HK-2 (cell line): ENCODE measurements at regions not wholly inside any gene's neighbourhood (a gene's known extent, or its start where the extent isn't known, plus 50 kb on each side); places are given as distances from the start of the nearest gene placed in this dataset.
"Not testable (repeated sequence)": the region's sequence is repeated elsewhere in the genome, so short reads cannot be mapped to it uniquely, and the experiment has no call there.

Experiments
- DNase-seq: peaks from one replicate; pipeline ENCODE4 v3.0.0-alpha.2; 2018; ENCODE audit not compliant: unreplicated experiment

DNA sequence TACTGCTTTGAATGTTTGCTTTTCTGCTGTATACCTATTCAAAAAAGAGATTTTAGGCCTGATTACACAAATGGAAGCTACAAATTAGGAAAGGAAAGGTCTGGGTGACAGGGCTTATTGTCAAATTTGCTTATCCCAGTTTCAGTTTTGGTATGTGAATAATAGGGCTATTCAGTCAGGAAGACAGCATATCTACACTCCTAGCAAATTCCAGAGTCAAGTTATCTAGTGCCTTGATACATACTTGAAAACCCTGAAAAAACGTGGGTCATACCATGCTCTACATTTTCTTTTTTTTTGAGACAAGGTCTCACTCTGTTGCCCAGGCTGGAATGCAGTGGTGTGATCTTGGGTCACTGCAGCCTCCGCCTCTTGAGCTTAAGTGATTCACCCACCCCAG, 59.2 kb upstream of the CCDC180 start:
- DNase-seq: peak; percentile 16

DNA sequence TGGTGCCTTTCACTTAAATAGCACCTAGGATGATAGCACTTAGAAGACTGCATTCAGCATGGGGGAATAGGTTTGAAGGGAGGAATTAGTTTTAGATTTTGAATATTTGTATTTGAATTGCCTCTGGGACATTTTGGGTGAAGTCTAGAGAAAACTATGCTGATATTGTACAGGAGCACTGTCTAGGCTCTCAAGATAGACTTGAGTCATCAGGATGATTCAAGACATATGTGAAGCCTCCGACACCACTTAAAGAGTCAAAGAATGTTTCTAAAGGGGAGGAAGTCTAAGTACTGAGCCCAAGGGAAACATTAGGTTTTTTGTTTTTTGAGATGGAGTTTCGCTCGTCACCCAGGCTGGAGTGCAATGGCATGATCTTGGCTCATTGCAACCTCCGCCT, 63.9 kb upstream of the CCDC180 start:
- DNase-seq: no peak

DNA sequence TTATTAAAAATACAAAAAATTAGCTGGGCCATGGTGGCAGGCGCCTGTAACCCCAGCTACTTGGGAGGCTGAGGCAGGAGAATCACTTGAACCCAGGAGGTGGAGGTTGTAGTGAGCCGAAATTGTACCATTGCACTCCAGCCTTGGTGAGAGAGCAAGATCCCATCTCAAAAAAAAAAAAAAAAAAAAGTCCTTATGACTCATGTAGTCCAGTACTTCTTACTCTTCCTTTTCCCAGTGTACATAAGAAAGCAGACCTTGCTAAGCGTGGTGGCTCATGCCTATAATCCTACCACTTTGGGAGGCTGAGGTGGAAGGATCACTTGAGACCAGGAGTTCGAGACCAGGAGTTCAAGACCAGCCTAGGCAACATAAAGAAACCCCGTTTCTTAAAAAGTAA, 66.0 kb upstream of the CCDC180 start:
- not testable (repeated sequence) for DNase-seq

DNA sequence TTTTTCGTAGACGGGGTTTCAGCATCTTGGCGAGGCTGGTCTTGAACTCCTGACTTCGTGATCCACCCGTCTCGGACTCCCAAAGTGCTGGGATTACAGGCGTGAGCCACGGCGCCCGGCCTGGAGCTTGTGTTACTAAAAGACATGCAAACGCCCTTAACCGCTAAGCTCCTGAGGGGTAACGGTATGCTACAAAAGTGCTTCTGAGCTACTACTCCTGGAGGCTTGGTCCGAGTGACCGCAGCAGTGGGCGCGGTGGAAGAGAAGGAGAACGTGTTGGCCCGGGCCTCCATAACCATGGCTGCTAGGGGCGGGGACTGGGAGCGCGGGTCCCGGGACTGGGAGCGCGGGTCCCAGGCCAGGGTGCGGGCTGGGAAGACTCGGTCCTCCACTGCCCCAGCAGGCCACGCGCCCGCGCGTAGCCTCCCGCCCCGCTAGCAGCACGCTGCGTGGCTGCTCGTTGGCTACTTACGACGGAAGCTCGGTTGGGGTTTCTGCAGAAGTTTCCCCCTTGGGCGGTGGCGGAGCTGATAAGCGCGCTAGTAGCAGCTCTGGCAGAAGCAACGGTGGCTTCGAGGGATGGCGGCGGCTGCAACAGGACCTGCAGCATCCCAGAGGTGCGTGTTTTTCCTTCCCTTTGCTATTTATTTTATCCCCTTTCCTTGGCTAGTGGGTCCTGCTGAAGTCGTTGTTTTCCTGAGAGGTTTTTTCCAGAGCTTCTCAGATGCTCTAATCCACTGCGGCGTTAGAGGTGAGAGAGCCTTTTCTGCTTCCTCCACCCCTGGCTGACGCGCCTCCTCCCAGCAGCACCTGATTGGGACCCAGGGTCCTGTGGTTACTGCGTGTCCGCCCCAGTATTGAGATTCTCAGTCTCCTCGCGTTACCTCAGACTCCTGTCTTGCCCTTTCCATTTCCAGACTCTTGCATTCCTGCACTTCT, 69.2 kb upstream of the CCDC180 start:
- peak; percentile 82 for DNase-seq

DNA sequence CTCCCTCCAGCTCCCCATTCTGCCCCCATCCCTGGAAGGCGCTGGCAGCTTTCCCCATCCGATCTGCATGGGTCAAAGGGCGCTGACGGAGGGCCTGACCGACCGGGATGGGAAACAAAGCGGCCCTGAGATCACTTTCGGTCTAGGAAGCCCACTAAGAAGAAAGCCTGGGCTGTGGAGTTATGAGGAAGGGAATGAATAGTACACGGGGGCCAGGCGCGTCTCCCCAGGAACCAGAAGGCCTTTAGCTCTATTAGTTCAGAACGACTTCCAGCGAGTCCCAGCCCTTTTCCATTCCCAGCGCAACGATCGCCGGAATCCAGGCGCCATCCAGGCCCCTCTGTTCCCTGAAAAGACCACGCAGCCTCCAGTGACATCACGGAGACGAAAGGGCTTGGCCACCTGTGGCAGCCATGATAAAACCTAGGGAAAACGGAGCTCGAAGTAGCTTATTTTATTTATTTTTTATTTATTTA, 70.1 kb upstream of the CCDC180 start:
- peak; percentile 33 for DNase-seq

DNA sequence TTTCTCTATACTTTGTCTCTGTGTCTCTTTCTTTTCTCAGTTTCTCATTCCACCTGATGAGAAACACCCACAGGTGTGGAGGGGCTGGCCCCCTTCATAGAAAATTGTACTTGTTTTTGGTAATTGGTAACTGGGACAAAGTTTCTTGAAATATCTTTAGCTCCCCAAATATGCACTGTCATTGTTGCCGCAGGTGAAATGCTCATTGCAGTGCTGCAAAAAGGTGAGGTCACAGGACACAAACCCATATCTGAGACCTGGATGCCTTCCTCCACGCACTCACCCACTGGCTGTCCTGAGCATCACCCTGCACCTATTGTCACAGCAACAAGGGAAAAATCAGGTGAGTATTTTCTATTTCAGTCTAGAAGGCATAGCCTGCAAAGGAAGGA, 74.5 kb upstream of the CCDC180 start:
- DNase-seq: not testable (repeated sequence)

DNA sequence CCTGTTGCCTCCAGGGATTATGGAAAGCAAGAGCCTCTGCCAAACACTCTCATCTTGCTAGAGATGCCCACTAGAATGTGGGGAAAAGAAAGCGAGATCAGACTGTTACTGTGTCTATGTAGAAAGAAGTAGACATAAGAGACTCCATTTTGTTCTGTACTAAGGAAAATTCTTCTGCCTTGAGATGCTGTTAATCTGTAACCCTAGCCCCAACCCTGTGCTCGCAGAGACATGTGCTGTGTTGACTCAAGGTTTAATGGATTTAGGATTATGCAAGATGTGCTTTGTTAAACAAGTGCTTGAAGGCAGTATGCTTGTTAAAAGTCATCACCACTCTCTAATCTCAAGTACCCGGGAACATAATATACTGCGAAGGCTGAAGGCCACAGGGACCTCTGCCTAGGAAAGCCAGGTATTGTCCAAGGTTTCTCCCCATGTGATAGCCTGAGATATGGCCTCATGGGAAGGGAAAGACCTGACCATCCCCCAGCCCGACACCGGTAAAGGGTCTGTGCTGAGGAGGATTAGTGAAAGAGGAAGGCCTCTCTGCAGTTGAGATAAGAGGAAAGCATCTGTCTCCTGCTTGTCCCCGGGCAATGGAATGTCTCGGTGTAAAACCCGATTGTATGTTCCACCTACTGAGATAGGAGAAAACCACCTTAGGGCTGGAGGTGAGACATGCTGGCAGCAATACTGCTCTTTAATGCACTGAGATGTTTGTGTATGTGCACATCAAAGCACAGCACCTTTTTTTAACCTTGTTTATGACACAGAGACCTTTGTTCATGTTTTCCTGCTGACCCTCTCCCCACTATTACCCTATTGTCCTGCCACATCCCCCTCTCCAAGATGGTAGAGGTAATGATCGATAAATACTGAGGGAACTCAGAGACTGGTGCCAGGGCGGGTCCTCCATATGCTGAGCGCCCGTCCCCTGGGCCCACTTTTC, 75.1 kb upstream of the CCDC180 start:
- DNase-seq: not testable (repeated sequence)

DNA sequence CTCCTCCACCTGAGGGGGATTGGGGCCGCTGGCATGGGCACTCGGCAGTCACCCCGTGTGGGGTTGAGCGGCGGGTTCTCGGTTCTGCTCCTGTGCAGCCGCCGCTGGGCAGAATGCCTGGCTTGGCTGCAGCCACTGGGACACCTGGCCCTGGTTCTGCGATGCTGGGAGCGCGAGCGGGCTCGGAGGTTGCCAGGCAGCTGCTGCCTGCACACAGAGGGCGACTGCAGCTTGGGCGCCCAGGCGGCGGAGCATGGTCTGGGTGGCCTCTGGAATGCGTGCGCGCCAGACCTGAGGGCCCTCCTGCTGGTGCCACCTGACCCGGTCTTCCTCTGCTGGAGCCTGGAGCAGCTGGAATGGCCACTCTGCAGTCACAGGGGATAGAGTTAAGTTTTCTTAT, 85.1 kb upstream of the CCDC180 start:
- not testable (repeated sequence) for DNase-seq

DNA sequence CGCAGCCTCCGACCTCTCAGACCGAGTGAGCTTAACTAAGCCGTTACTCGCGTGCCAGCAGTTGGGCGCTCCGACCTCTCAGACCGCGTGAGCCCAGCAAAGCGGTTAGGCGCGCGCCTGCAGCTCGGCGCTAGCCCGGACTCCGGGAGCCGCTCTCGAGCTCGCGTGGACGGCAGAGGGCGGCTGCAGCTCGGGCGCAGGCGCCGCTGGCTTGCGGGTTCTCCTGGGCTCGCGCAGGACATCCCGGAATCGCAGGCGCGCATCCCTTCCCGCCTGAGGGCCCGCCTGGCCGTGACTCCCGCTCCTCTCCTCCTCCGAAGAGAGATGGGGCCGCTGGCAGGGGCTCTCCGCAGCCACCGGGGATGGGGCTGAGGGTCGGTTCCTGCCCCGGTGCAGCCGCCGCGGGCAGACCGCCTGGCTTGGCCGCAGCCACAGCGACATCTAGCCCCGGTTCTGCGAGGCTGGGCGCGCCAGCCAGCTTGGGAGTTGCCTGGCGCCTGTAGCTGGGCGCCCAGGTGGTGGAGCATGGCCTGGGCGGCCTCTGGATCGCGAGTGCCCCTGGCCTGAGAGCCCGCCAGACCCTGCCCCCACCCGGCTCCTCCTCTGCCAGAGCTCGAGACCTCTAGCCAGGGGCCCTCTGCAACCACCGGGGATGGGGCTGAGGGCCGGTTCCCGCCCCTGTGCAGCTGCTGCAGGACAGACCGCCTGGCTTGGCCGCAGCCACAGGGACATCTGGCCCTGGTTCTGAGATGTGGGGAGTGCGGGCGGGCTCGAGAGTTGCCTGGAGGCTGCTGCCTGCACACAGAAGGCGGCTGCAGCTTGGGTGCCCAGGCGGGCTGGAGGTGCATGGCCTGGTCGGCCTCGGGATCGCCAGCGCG, 85.7 kb upstream of the CCDC180 start:
- DNase-seq: peak; percentile 53

DNA sequence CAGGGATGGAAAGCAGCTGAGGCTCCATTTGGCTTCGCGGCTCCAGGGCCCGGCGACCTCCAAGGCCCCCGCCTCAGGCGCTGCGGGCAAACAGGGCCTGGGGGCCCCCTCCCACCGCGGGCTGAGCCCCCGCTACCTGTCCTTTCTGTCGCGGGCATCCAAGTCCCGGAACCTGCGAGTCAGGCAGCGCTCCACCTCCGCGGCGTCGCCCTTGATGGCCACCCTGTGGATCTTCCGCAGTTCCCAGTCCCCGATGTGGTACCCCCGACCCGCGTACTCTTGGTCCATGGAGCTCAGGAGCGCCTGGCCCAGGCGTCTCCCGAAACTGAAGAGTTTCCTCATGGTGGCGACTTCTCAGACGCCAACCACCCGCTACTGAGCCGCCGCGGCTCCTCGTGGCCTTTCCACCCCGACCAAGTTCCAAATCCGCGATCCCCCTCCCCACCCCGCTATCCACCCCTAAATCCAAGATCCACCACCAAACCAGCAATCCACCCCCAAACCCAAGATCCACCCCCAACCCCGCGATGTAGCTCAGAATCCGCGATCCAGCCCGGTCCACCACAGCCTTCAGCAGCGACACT, 86.5 kb upstream of the CCDC180 start:
- no peak for DNase-seq

DNA sequence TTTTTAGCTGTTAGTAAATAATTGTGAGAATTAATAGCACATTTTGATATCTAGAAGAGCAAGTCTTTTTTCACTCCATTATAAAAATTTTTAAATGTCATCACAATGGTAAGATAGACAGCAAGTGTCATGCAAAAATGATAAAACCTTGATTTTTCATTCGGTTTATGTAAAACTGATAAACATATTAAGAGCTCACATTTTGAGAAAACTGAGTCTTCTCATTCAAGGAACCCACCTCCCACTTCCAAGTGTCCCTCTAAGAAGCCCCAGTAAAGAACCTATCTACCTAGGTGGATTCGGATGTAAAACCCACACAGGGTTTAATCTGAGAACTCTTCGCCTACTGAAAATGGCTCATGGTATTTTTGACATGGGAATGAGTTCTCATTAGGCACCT, 87.1 kb upstream of the CCDC180 start:
- not testable (repeated sequence) for DNase-seq

DNA sequence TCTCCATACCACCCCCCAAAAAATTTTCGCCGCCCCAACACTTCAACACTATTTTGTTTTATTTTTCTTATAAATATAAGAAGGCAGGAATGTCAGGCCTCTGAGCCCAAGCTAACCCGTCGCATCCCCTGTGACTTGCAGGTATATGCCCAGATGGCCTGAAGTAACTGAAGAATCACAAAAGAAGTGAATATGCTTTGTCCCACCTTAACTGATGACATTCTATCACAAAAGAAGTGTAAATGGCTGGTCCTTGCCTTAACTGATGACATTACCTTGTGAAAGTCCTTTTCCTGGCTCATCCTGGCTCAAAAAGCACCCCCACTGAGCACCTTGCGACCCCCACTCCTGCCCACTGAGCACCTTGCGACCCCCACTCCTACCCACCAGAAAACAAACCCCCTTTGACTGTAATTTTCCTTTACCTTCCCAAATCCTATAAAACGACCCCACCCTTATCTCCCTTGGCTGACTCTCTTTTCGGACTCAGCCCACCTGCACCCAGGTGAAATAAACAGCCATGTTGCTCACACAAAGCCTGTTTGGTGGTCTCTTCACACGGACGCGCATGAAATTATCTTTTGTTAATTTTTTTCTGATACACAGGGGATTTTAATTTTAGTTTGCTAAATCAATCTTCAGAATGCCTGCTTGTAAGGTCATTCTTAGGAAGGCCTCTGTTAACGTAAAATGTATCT, 87.9 kb upstream of the CCDC180 start:
- DNase-seq: not testable (repeated sequence)

DNA sequence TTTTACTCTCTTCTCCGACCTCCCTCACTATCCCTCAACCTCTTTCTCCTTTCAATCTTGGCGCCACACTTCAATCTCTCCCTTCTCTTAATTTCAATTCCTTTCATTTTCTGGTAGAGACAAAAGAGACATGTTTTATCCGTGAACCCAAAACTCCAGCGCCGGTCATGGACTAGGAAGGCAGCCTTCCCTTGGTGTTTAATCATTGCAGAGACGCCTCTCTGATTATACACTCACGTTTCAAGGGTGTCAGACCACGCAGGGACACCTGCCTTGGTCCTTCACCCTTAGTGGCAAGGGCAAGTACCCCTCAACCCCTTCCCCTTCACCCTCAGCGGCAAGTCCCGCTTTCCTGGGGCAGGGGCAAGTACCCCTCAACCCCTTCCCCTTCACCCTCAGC, 92.3 kb upstream of the CCDC180 start:
- DNase-seq: not testable (repeated sequence)

DNA sequence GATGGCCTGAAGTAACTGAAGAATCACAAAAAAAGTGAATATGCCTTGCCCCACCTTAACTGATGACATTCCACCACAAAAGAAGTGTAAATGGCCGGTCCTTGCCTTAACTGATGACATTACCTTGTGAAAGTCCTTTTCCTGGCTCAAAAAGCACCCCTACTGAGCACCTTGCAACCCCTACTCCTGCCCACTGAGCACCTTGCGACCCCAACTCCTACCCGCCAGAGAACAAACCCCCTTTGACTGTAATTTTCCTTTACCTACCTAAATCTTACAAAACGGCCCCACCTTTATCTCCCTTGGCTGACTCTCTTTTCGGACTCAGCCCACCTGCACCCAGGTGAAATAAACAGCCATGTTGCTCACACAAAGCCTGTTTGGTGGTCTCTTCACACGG, 92.9 kb upstream of the CCDC180 start:
- not testable (repeated sequence) for DNase-seq

DNA sequence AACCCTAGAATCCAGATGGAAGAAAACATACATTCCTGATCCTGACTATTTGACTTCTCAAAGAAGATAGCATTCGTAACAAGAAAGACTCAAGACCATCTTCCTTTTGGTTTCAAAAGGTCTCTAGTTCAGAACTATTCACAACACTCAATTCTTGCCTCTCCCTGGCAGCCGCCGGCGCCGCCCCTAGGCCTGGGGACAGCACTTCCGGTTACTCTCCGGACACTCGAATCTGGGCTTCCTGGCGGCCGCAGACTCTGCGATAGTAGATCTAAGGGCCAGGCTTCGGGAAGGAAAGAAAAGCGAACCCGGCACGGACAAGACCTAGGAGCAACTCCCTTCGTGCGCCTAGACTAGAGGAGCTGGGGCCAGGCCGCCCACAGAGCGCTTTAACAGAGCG, 107.8 kb upstream of the CCDC180 start:
- DNase-seq: not testable (repeated sequence)

DNA sequence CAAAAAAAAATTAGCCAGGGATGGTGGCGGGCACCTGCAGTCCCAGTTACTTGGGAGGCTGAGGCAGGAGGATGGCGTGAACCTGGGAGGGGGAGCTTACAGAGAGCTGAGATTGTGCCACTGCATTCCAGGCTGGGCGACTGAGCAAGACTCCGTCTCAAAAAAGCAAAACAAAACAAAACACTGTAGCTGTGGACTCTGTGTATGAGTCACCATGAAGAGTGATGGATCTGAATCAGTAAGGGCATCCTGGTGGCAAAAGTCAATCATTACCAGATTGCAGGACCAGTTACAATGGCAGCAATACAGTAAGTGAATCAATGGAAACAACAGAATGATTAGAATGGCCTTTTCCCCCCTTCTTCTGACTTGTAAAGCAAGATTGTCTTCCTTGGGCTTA, 113.7 kb upstream of the CCDC180 start:
- DNase-seq: peak; percentile 34

DNA sequence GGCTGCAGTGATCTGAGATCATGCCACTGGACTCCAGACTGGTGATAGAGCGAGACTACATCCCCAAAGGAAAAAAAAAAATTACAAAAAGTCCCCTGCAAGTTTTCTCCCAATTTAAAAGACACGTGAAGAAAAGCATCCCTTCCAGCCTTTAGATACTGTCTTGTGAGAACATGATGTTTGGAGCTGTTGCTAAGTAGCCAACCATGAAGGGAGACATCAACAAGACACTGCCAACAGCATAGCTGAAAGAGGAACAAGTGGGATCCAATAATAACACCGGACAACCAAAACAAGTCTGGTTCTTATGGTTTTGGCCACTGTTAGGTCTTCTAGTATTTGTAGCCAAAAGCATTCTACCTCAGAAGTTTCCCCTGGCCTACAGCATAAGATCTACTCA, 118.9 kb upstream of the CCDC180 start:
- DNase-seq: no peak

DNA sequence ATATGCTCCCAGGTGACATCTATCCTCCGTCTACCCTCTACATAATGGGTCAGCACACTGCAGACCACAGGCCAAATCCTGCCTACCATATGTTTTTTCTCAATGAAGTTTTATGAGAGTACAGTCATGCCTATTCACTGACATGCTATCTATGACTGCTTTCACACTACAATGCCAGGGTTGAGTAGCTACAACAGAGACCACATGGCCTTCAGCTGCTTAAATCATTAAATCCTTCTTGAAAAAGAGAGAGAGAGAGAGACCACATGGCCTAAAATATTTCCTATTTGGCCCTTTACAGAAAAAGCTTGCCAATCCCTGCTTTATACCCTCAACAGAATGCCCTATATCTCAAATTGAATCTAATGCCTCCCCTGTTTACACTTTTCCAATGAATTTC, 119.8 kb upstream of the CCDC180 start:
- DNase-seq: not testable (repeated sequence)

DNA sequence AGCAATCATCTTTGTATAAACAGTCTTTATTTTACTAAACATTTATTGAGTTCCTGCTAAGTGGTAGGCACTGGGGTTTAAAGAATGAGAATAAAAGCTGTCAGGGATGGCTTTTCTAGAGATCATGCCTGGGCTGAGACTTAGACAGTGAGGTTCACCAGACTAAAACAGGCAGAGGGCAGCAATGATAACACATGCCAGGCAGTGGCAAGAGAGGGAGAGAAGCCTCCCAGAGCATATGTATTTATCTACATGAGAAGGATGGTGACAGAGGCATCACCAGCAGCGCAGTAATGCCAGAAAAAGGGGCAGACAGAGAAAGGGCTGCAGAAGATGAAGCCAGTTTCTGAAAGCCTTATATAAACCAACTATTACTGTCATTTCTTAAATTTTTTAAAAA, 121.0 kb upstream of the CCDC180 start:
- no peak for DNase-seq

DNA sequence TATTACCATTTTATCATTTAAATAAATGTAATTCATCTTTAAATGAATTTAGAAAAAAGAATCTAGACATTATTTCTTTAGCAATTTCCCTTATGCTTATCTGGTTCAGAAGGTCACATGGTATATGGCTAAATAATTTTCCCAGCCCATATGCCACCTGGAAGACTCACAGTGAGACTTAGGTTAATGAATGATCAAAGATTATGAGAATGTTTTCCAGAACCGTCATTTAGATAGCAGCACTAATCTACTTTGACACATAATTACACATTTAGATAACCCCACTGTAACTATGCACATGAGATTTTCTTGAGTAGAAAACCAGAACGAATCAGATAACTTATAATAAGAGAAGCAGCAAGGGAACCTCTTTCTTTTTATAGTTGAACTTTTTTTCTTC, 124.9 kb upstream of the CCDC180 start:
- DNase-seq: not testable (repeated sequence)
